ENCODE measurements at regions not wholly inside any gene's neighbourhood (a gene's known extent, or its start where the extent isn't known, plus 50 kb on each side); places are given as distances from the start of the nearest gene placed in this dataset.

DNA sequence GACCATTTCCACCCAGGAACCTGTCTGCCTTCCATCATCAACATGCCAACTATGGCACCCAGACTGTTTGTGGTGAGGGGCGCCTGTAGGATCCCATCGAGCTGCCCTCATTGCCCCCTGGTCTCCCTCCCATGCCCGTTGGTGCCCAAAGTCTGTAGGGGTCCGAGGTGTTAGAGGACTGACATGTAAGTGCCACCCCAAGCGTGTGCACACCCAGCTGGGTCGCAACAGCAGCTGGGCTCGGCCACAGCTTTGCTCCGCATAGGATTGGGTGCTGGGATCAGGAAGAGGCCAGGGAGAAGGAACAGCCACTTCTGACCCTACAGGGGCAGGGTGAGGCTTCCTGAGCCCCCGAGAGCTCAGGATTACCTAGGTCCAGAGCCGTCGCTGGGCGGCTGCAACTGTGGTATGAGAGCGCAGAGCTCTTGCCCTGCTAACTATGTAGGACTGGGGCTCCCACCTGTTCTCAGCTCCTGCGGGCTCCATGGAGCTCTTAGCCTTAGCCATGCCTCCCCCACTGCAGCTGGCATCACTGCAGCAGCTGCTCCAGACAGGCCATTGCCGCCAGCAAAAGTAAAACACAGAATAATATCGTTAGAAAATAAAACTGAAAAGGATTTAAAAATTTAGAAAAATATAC, 1160.3 kb downstream of the FSTL5 start (continued):
- TF ChIP-seq, protein P1, sequence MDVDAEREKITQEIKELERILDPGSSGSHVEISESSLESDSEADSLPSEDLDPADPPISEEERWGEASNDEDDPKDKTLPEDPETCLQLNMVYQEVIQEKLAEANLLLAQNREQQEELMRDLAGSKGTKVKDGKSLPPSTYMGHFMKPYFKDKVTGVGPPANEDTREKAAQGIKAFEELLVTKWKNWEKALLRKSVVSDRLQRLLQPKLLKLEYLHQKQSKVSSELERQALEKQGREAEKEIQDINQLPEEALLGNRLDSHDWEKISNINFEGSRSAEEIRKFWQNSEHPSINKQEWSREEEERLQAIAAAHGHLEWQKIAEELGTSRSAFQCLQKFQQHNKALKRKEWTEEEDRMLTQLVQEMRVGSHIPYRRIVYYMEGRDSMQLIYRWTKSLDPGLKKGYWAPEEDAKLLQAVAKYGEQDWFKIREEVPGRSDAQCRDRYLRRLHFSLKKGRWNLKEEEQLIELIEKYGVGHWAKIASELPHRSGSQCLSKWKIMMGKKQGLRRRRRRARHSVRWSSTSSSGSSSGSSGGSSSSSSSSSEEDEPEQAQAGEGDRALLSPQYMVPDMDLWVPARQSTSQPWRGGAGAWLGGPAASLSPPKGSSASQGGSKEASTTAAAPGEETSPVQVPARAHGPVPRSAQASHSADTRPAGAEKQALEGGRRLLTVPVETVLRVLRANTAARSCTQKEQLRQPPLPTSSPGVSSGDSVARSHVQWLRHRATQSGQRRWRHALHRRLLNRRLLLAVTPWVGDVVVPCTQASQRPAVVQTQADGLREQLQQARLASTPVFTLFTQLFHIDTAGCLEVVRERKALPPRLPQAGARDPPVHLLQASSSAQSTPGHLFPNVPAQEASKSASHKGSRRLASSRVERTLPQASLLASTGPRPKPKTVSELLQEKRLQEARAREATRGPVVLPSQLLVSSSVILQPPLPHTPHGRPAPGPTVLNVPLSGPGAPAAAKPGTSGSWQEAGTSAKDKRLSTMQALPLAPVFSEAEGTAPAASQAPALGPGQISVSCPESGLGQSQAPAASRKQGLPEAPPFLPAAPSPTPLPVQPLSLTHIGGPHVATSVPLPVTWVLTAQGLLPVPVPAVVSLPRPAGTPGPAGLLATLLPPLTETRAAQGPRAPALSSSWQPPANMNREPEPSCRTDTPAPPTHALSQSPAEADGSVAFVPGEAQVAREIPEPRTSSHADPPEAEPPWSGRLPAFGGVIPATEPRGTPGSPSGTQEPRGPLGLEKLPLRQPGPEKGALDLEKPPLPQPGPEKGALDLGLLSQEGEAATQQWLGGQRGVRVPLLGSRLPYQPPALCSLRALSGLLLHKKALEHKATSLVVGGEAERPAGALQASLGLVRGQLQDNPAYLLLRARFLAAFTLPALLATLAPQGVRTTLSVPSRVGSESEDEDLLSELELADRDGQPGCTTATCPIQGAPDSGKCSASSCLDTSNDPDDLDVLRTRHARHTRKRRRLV (CRISPR knock-in tag; IDR thresholded peaks at IDR 0.05) = no peak

- no peak for ATAC-seq
- H3K4me1 ChIP-seq (ENCODE audit: insufficient read depth, low read length) = no peaks in the 10 kb centered on the region
- H3K9ac ChIP-seq (ENCODE audit: insufficient read depth, low read depth, low read length) = no peak overlapping the region
- in situ Hi-C loops (cut with HindIII; ENCODE audit: extremely low pct_ligation_motif_present, low pct_unique_long_range_greater_than_20kb) (no loop called here), intact Hi-C loops (cut with micrococcal nuclease; ENCODE audit: unreplicated experiment) (no loop called here)
- no peaks in the 10 kb centered on the region for H3K9me3 ChIP-seq (ENCODE audit: low read length)
- H3K36me3 ChIP-seq (replicated peaks in 1 of 2; ENCODE audit: control insufficient read depth in 1 of 2, insufficient read depth in 2 of 2, low read length in 2 of 2) = no peaks in the 10 kb centered on the region
- no peak overlapping the region for H3K4me2 ChIP-seq (ENCODE audit: low read depth, low read length)
- ChIA-PET POLR2A (no interaction called here), CTCF (ENCODE audit: low intra/inter-chr PET ratio, low total read pairs) (no interaction called here)
- DNase-seq (ENCODE audit: low spot score) = no peak
- no peak overlapping the region for H3K4me3 ChIP-seq (replicated peaks in 1 of 3; ENCODE audit: insufficient read depth in 1 of 3, low read depth in 2 of 3, low read length in 3 of 3)
- BruUV-seq (replicated peaks) = no TSS peak
- no peak overlapping the region for H3K27ac ChIP-seq (ENCODE audit: extremely low read length, insufficient read depth, low read length)
- no peak overlapping the region for H2AFZ ChIP-seq (ENCODE audit: low read length)
- H3K27me3 ChIP-seq (ENCODE audit: control insufficient read depth in 1 of 2, insufficient read depth in 2 of 2, low read length in 2 of 2) = no peaks in the 10 kb centered on the region
- no peak for FAIRE-seq
- no peaks in the 10 kb centered on the region for H4K20me1 ChIP-seq (ENCODE audit: insufficient read depth, low read length)
- H3K79me2 ChIP-seq (ENCODE audit: insufficient read depth, low read length) = no peaks in the 10 kb centered on the region
- 0% methylated on average over 2 of the region's 2 CpGs for WGBS (ENCODE audit: low lambda C conversion rate)
- no peak for TF ChIP-seq REST (IDR thresholded peaks at IDR 0.05; ENCODE audit: borderline replicate concordance in 1 of 2, low read depth in 1 of 2, low read length in 2 of 2)
- TF ChIP-seq SP1 (IDR thresholded peaks at IDR 0.05) = no peak
- no peak for TF ChIP-seq SP1 (CRISPR knock-in tag; IDR thresholded peaks at IDR 0.05)
- TF ChIP-seq ZNF562 (CRISPR knock-in tag; IDR thresholded peaks at IDR 0.05; ENCODE audit: borderline replicate concordance) = no peak
- TF ChIP-seq ZSCAN12 (CRISPR knock-in tag; IDR thresholded peaks at IDR 0.05) = no peak
- TF ChIP-seq ZBTB3 (CRISPR knock-in tag; IDR thresholded peaks at IDR 0.05; ENCODE audit: borderline replicate concordance, low read depth) = no peak
- TF ChIP-seq ZSCAN29 (CRISPR knock-in tag; conservative IDR thresholded peaks at IDR 0.05) = no peak
- no peak for TF ChIP-seq TBP (CRISPR knock-in tag; IDR thresholded peaks at IDR 0.05)
- no peak for TF ChIP-seq ZNF160 (CRISPR knock-in tag; IDR thresholded peaks at IDR 0.05)
- no peak for TF ChIP-seq KLF13 (CRISPR knock-in tag; IDR thresholded peaks at IDR 0.05)
- no peak for TF ChIP-seq HNRNPH1 (optimal IDR thresholded peaks at IDR 0.05; ENCODE audit: low read depth, low read length)
- no peak for TF ChIP-seq CEBPB (IDR thresholded peaks at IDR 0.05; ENCODE audit: borderline replicate concordance, low read depth, low read length)
- no peak for TF ChIP-seq TEF (CRISPR knock-in tag; IDR thresholded peaks at IDR 0.05)
- no peak for TF ChIP-seq ZNF792 (CRISPR knock-in tag; IDR thresholded peaks at IDR 0.05)
- no peak for TF ChIP-seq PITX1 (CRISPR knock-in tag; IDR thresholded peaks at IDR 0.05)
These were observed 1158.1 kb downstream of the FSTL5 start for GRCh38 chr4:161005746-161006145.
